HL-60 (cell line): ENCODE measurements at regions not wholly inside any gene's neighbourhood (a gene's known extent, or its start where the extent isn't known, plus 50 kb on each side); places are given as distances from the start of the nearest gene placed in this dataset.

Experiments
- CTCF ChIP-seq: IDR thresholded peaks from one replicate; pipeline ENCODE4 v1.5.1; 2011; ENCODE audit warnings: low read length, control low read depth, inconsistent platforms; ENCODE audit not compliant: insufficient read depth
- REST ChIP-seq: IDR thresholded peaks from 2 replicates; pipeline ENCODE4 v1.6.1; 2012; ENCODE audit warnings: low read depth; ENCODE audit not compliant: insufficient replicate concordance

- no peak for TF ChIP-seq CTCF
- TF ChIP-seq REST, result no peak
These were observed 52.0 kb upstream of the LRIG1 start for GRCh38 chr3:66552846-66553245.
